ENCODE measurements at regions not wholly inside any gene's neighbourhood (a gene's known extent, or its start where the extent isn't known, plus 50 kb on each side); places are given as distances from the start of the nearest gene placed in this dataset.
"Not testable (repeated sequence)": the region's sequence is repeated elsewhere in the genome, so short reads cannot be mapped to it uniquely, and the experiment has no call there.

DNA sequence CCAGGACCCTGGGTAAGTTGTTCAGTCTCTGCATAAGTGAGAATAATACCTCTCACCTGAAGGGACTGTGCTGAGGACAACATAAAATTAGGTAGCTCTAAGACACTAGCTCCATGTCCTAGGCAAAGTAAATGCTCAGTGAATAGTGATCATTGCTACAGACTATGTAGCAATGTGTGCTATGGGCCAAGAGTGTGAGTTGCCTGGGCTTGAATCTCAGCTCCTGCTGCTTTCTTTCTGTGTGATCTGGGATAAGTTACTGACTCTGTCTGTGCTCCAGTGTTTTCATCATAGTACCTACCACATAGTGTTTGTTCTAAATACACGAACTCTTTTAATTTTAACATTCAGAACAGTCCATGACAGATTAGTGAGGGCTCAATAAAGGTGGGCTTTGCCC lies 81.1 kb upstream of the MFGE8 start:
- no peak for DNase-seq (ENCODE audit: low read depth in 3 of 3, low spot score in 2 of 3)

DNA sequence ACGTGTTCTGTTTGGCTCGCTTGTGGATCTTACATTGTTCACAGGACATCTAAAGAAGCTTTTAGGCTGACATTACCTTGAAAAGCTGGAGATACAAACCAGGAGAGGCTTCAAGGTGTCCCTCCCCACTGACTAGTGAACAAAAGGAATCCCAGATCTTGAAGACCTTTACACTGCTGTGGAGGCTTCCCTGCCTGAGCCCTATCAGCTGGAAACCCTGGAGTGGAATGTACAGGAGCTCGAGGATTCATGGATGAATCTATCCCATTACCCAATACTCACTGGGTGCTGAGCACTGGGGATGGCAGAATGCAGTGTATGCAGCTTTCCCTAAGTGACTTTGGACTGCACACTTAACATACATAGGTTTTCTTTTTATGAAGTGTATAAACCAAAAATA lies 82.3 kb upstream of the MFGE8 start:
- DNase-seq (ENCODE audit: low read depth in 3 of 3, low spot score in 2 of 3): no peak

DNA sequence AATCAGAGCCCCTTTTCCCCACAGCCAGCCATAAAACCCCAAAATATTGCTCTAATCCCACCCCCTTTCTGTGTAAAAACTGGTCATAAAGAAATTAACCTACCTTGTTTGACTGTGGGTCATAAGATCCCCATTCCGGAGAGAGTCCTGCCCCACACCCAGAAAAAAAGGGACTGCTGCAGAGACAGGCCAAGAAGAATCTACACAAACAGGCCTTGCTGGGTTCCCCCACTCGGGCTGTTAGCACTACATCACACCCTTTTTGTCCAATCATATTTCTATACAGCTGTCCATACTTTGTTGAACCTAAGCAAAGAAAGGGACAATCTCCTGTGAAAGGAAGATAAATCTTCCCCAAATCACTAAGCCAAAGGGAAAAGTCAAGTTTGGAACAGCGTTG lies 84.4 kb upstream of the MFGE8 start:
- no peak for DNase-seq (ENCODE audit: low read depth in 3 of 3, low spot score in 2 of 3)

DNA sequence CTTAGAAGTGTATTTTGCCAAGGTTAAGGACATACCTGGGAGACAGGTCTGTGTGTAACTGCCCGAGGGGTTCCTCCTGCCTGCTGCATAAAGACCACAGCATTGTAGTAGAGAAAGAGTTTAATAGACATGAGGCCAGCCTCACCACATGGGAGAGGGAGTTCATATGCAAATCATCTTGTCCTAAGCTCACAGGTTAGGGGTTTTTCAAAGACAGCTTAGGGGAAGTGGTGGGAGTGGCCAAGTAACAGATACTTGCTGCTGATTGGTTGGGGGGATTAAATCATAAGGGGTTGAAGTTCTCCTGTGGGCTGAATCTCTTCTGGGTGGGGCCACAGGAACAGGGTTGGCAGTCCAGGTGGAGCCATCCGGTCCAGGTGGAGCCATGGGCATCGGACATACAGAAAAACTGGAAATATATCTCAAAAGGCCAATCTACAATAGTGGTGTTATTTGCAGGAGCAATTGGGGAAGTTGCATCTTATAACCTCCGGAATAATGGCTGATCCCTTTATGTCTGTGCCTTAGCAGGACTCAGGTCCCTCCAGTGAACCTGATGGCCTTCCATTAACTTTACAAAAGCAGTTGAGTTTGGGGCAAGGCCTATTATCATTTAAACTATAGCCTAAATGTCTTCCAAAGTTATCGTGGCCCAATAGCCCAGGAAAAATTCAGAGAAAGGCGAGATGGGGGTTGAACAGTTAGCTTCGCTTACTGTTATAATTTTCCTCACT lies 86.0 kb upstream of the MFGE8 start:
- DNase-seq (ENCODE audit: low read depth in 3 of 3, low spot score in 2 of 3): no peak

DNA sequence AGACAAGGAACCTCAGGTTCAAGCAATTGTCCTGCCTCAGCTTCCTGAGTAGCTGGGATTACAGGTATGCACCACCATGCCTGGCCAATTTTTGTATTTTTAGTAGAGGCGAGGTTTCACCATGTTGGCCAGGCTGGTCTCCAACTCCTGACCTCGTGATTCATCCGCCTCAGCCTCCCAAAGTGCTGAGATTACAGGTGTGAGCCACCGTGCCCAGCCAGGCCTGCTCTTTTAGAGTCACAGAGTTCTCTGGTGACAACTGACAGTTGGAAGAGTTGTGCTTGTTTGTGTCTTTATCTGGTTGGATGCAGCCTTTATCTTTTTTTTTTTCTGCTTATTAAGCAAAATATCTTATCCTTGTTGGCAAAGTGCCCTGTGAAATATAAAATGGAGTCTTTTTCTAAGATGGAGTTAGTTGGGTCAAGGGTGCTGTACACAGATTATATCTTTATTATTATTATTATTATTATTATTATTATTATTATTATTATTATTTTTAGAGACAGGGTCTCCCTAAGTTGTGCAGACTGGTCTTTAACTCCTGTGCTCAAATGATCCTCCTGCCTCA lies 86.5 kb upstream of the ABHD2 start:
- DNase-seq (ENCODE audit: low read depth in 3 of 3, low spot score in 2 of 3): not testable (repeated sequence)

DNA sequence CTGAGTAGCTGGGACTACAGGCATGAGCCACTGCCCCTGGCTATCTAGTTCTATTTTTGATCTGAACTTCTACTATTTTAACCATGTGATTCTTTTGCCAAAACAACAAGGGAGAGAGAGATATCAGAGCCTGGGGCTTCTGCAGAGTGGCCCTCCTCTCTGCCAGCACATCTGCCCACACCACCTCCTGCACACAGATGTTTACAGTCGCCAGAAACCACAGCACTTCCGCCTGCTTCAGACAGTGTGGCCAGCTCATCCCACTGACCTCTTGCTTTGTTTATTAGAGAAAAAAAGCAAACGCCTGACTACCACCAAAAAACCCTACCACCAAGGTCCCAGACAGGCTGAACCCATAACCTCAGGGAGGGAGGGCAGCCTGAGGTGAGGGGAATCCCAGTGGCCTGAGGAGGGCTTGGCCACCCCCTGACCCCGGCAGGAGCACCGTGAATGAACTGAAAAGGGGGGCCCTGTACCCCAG lies 85.9 kb upstream of the ABHD2 start:
- no peak for DNase-seq (ENCODE audit: low read depth in 3 of 3, low spot score in 2 of 3)

DNA sequence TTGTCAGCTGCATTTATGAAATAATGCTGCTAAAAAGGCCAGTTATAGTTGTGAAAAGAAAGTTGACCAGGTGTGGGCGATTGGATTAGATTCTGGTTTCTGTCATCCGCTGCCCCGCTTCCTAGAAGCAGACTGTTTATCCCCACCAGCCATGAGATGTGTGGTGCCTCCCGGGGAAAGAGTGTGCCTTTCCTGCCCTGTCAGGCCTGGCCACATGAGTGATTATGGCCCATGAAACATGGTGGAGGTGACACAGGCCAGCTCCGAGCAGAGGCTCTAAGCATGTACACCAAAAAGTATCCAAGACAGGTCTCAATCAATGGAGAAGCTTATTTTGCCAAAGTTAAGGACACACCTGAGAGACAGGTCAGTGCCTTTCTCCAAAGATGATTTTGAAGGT lies 85.4 kb upstream of the ABHD2 start:
- no peak for DNase-seq (ENCODE audit: low read depth in 3 of 3, low spot score in 2 of 3)

DNA sequence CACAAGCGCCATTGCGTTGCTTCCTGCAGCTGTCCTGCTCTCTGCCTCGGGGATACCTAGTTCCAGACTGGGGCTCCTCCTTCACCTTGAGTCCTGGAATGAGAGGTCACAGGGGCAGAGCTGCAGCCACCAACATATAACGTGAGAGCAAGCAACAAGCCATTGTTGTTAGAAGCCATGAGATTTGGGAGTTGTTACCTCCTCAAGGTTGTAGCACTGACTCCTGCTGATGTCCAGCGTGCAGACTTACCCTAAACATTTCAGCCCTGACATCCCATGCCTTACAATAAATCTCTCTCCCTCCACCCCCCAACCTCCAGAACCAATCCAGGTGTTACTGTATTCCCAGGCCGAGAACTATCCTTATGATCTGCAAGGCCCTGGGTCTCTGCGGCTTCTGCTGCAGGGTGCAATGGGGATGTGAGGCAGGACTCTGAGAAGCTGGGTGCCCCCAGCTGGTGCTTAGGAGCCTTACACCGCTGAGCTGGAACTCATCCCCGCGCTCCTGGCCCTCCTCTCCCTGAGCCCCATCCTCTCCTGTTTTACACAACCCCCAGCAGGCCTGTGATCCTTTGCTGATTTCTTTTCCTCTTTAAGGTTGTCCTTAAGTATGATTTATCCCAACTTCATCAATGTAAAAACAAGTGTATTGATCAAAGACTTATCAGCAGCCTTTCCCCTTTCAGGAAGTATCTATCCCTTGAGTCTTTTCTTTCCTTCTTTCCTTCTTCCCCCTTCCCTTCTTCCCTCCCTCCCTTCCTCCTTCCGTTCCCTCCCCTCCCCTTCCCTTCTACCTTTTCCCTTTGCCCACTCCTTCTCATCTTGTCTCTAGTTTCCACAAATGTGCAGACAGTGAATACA lies 84.2 kb upstream of the ABHD2 start:
- DNase-seq (ENCODE audit: low read depth in 3 of 3, low spot score in 2 of 3): no peak

DNA sequence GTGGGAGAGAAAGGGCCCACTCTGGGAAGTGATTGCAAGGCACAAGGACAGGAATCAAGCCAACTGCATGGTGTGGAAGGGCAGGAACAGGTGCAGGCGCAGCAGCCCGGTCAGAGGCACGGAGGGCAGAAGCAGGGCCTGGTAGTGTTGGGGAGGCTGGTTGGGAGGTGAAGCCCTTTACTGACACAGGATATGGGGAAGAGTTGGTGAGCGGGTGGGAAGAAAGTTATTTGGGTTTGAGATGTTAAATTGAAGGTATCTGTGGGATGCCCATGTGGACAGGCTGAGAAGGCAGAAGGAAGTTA lies 83.6 kb upstream of the ABHD2 start:
- DNase-seq (ENCODE audit: low read depth in 3 of 3, low spot score in 2 of 3): no peak

DNA sequence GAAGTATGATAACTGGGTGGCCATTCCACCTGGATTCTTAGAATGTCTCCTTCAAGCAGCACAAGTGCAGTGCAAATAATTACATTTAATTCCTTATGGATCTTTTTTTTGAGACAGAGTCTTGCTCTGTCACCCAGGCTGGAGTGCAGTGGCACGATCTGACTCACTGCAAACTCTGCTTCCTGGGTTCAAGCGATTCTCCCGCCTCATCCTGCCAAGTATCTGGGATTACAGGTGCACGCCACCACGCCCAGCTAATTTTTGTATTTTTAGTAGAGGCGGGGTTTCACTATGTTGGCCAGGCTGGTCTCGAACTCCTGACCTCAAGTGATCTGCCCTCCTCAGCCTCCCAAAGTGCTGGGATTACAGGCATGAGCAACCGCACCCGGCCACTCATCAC lies 80.7 kb upstream of the ABHD2 start:
- not testable (repeated sequence) for DNase-seq (ENCODE audit: low read depth in 3 of 3, low spot score in 2 of 3)

DNA sequence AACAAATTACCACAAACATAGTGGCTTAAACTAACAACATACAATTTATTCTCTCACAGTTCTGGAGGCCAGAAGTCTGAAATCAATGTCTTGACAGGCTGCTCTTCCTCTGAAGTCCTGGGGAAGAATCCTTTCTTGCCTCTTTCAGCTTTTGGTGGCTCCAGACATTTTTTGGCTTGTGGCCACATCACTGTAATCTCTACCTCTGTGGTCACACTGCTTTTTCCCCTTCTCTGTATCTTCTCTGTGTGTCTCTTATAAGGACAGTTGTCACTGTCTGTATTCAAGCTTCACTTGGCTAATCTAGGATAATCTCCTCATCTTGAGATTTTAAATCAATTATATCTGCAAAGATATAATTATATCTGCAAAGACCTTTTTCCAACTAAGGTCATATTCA lies 80.3 kb upstream of the ABHD2 start:
- DNase-seq (ENCODE audit: low read depth in 3 of 3, low spot score in 2 of 3): no peak

DNA sequence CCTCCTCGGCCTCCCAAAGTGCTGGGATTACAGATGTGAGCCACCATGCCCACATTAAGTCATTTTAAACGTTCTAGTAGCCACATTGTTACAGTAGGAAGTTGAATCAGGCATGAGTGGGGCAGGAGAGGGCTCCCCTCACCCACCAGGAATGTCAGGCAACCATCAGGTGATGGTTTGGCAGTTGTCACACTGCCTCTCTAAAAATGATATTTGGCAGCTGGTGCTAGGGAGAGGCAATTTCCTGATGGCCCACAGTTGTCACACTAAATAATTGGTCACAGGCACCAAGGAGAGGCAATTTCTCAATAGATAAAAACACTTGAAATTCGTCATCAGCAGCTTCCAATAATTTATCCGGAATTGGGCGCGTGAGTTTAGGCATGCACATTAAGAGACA lies 79.2 kb upstream of the ABHD2 start:
- no peak for DNase-seq (ENCODE audit: low read depth in 3 of 3, low spot score in 2 of 3)

DNA sequence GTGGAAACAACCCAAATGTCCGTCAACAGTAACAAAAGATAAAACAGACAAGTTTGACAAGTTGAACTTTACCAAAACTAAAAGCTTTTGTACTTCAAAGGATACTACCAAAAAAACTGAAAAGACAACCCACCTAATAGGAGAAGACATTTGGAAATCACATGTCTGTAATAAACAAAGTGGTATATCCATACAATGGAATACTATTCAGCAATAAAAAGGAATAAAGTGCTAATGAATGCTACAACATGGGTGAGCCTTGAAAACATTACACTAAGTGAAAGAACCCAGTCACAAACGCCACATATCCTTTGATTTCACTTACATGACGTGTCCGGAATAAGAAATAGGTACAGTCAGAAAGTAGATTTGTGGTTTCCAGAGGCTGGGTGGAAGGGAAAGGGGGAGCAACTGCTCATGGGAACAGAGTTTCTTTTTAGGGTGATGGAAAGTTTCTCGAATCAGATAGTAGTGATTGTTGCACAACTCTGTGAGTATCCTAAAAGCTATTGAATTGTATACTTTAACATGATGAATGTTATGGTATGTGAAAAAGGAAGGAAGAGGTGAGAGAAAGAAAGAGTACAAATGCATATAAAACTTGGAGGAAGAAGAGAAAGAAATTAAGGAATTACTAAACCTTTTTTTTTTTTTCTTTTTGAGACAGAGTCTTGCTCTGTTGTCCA lies 72.7 kb upstream of the ABHD2 start:
- DNase-seq (ENCODE audit: low read depth in 3 of 3, low spot score in 2 of 3): no peak

DNA sequence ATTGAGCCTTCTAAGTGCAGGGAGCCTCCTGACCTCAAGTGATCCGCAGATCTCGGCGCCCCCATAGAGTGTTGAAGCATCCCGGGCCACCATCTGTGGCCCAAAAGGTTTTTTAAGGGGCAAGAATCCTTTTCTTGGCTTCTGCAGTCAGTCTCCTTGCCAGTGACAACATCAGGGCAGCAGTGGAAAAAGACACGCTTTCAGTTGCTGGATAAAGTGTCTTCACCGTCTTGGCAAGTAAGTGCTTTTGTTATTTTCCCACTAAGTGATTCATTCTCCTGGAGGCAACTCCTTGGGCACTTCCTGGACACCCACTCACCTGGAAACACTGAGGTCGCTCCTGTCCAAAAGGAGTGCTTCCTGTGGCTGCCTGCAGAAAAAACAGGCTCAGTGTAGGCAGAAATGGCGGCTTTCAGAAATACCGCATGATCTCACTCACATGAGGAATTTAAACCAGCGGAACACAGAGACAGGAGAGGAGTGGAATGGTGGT lies 71.7 kb upstream of the ABHD2 start:
- DNase-seq (ENCODE audit: low read depth in 3 of 3, low spot score in 2 of 3): no peak

DNA sequence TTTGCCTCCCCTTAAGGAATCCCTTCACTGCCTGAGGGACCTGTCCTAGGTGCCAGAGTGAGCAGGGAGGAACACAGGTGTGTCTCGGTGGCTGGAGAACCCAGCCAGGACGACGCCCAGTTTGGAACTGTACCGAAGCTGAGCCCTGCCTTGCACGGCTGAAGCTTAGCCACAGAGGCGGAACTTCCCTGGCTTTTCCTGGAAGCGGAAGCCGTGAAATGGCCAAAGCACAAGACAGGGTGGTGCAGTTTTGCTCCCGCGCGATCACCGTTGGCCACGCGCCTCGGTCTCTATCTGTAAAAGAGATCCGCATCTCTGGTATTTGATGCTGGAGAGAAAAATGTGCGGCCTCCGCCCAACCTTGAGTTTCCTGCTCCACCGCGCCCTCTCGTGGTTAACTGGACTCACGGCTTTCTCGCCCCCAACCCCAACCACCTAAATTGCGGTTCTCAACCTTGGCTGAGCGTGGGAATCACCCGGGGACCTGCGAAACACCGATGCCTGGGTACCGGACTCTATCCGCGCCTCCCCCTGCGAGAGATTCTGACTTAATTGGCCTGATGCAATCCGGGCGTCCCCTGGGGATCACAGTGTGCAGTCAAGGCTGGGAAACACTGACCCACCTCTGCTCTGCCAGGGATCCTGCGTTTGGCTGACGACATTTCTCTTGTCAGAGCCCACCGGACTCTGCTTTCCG lies 70.7 kb upstream of the ABHD2 start:
- peak; percentile 29 to 67 (median 53) for DNase-seq (ENCODE audit: low read depth in 3 of 3, low spot score in 2 of 3)

DNA sequence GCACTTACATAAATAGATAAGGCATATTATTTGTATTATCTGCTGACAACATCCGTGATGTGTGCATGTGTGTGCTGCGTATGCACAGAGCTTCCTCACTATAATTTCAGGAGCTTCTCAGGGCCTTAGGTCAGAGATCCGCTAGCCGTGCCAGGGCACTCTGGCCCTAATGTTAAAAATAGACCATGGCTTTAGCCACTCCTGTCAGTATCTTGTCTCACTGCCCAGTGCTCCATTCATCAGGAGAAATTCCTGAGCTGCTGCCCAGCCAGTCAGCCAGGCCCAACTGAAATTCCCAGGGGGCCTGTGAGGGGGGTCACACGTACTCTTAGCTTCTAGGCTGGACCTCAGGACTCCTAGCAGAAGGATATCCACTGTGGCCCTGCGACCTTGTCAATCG lies 70.0 kb upstream of the ABHD2 start:
- no peak for DNase-seq (ENCODE audit: low read depth in 3 of 3, low spot score in 2 of 3)

DNA sequence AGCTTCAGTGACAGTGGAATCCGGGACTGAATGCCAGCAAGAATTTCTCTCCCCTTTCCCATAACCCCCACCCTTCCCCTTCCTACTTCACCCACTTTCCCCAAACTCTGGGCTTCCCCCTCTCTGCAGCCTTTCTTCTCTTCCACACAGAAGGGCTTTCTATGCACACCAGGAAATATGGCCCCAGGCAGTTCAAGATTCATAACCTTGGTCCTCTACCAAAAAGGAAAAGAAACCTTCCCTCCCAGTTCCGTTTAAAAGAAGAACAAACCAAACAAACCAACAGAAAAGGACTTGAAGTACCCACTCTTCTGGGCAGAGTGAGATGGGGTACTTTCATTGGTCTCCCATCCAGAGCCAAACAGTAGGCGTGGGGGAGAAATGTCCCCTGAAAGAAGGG lies 68.8 kb upstream of the ABHD2 start:
- DNase-seq (ENCODE audit: low read depth in 3 of 3, low spot score in 2 of 3): no peak

DNA sequence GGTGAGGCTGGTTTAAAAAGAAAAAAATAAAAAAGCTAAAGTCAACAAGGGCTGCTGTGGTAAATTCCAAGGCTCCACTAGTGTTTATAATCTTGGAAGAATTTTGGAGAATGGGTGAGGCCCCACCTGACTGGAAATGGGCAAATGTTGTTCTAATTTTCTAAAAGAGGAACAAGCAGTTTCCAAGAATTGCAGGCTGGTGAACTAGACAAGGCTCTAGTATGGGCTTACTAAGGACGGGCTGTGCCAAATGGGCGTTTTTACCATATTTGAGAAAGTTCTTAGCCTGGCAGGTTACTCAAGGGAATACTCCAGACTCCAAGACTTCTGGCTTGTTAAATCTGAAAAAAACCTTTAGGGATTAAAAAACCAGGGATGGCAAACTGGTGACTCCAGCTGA lies 67.0 kb upstream of the ABHD2 start:
- DNase-seq (ENCODE audit: low read depth in 3 of 3, low spot score in 2 of 3): no peak

DNA sequence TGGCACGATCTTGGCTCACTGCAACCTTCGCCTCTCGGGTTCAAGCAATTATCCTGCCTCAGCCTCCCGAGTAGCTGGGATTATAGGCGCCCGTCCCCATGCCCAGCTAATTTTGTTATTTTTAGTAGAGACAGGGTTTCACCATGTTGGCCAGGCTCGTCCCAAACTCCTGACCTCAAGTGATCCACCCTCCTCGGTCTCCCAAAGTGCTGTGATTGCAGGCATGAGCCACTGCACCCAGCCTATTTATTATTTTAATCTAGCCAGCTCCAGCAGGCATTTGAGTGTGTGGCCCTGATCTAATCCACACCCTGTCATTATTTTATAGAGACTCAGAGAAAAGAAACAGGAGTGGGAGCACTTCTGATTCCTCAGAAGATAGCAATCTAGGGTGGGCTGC lies 66.4 kb upstream of the ABHD2 start:
- not testable (repeated sequence) for DNase-seq (ENCODE audit: low read depth in 3 of 3, low spot score in 2 of 3)

DNA sequence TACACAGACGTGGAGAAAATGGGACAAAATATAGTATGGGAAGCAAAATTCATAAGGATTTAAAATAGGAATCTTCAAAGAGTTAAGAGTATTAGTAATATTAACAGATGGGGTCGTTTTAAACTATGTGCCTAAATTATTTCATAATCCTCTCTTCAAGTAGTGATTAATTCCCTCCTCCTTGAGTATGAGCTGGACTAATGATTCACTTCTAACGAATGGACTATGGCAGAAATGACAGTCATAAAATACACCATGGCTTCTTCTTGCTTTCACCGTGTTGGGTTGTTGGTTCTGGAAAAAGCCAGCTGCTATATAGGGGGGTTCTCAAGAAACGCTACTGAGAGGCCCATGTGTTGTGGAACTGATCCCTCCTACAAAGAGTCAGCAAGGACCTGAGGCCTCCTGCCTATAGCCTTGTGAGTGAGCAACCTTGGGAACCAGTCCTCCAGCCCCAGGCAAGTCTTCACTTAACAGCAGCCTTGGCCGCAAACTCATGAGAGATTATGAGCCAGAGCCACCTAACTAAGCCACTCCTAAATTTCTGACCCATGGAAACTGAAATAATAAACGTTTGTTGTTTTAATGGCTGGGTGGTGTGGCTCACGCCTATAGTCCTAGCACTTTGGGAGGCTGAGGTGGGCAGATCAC lies 64.8 kb upstream of the ABHD2 start:
- DNase-seq (ENCODE audit: low read depth in 3 of 3, low spot score in 2 of 3): no peak
